SK-N-SH (cell line): ENCODE measurements at regions not wholly inside any gene's neighbourhood (a gene's known extent, or its start where the extent isn't known, plus 50 kb on each side); places are given as distances from the start of the nearest gene placed in this dataset.

Experiments
- CTCF ChIP-seq: fragments of 200-600 bp; sonication (generic); IDR thresholded peaks from 2 replicates; pipeline ENCODE4 v1.6.1; 2017; ENCODE audit warnings: antibody characterized with exemption, mild to moderate bottlenecking, moderate library complexity
- EP300 ChIP-seq, 2 experiments: IDR thresholded peaks; 2 replicates each; pipeline versions ENCODE4 v1.4.0 to v1.6.1; 2012; ENCODE audit warnings: borderline replicate concordance in 1 of 2, low read depth in 1 of 2, low read length in 1 of 2
- FOXM1 ChIP-seq: IDR thresholded peaks from 2 replicates; pipeline ENCODE4 v1.4.0; 2012; ENCODE audit warnings: low read depth, mild to moderate bottlenecking
- JUND ChIP-seq: IDR thresholded peaks from 2 replicates; pipeline ENCODE4 v1.4.0; 2012
- MXI1 ChIP-seq: IDR thresholded peaks from 2 replicates; pipeline ENCODE4 v1.6.1; 2012; ENCODE audit warnings: mild to moderate bottlenecking, low read depth, low read length, improper control_type of control experiment
- POLR2AphosphoS5 ChIP-seq: IDR thresholded peaks from 2 replicates; pipeline ENCODE4 v1.6.1; 2012; ENCODE audit warnings: low read depth, low read length
- RAD21 ChIP-seq: IDR thresholded peaks from 2 replicates; pipeline ENCODE4 v1.6.1; 2012; ENCODE audit warnings: mild to moderate bottlenecking, low read length
- REST ChIP-seq: IDR thresholded peaks from 2 replicates; pipeline ENCODE4 v1.6.1; 2012; ENCODE audit warnings: mild to moderate bottlenecking, low read depth, low read length, moderate library complexity
- RFX5 ChIP-seq: IDR thresholded peaks from 2 replicates; pipeline ENCODE4 v1.6.1; 2012; ENCODE audit warnings: mild to moderate bottlenecking, improper control_type of control experiment, low read length
- TAF1 ChIP-seq: IDR thresholded peaks from 2 replicates; pipeline ENCODE4 v1.6.1; 2012; ENCODE audit warnings: low read depth, mild to moderate bottlenecking, low read length, moderate library complexity, borderline replicate concordance
- USF2 ChIP-seq: fragments of 150-350 bp; IDR thresholded peaks from 2 replicates; pipeline ENCODE4 v1.6.1; 2017; ENCODE audit warnings: antibody characterized with exemption, low read length, low read depth, borderline replicate concordance
- ZBTB33 ChIP-seq: IDR thresholded peaks from 2 replicates; pipeline ENCODE4 v1.4.0; 2012; ENCODE audit warnings: low read depth, borderline replicate concordance

- no peak for TF ChIP-seq CTCF
- TF ChIP-seq RAD21 = no peak
- TF ChIP-seq POLR2AphosphoS5 = no peak
- TF ChIP-seq TAF1 = no peak
- no peak for TF ChIP-seq USF2
- TF ChIP-seq RFX5 = no peak
- no peak for TF ChIP-seq EP300 (IDR thresholded peaks at IDR 0.05; ENCODE audit: borderline replicate concordance in 1 of 2, low read depth in 1 of 2, low read length in 1 of 2)
- TF ChIP-seq JUND = no peak
- TF ChIP-seq MXI1 = no peak
- no peak for TF ChIP-seq FOXM1
- no peak for TF ChIP-seq REST
- no peak for TF ChIP-seq ZBTB33
Observed at GRCh38 chr1:198105185-198105584, 51.6 kb upstream of the NEK7 start.
